Aorta (tissue), 5 donors: ENCODE measurements at regions not wholly inside any gene's neighbourhood (a gene's known extent, or its start where the extent isn't known, plus 50 kb on each side); places are given as distances from the start of the nearest gene placed in this dataset.

ENCODE experiments used
- ATAC-seq: fragments of 200-7000 bp; cut with Tn5 transposase; one replicate; pipeline ENCODE4 v1.9.1; 2022; ENCODE audit warnings: moderate library complexity; ENCODE audit not compliant: low FRiP score
- DNase-seq, 2 donors: peaks; one replicate each; pipeline ENCODE4 v3.0.0-alpha.2; 2020
- H3K27ac ChIP-seq, 2 donors: one replicate each; pipeline ENCODE4 v1.5.1; 2013; ENCODE audit warnings: low read length in 2 of 2, mild to moderate bottlenecking in 2 of 2, moderate library complexity in 2 of 2, control low read depth in 1 of 2, inconsistent platforms in 1 of 2, low read depth in 1 of 2
- H3K27me3 ChIP-seq, 2 donors: one replicate each; pipeline ENCODE4 v1.6.1; 2013; ENCODE audit warnings: control low read depth in 1 of 2, low read length in 1 of 2, mild to moderate bottlenecking in 1 of 2, moderate library complexity in 1 of 2; ENCODE audit not compliant: insufficient read depth in 2 of 2, control insufficient read depth in 1 of 2
- H3K36me3 ChIP-seq, 2 donors: one replicate each; pipeline ENCODE4 v1.6.1; 2013; ENCODE audit warnings: control low read depth in 1 of 2, low read length in 1 of 2, mild to moderate bottlenecking in 1 of 2; ENCODE audit not compliant: insufficient read depth in 2 of 2, control insufficient read depth in 1 of 2
- H3K4me1 ChIP-seq, 2 donors: one replicate each; pipeline ENCODE4 v1.6.1; 2013; ENCODE audit warnings: low read length in 2 of 2, control low read depth in 1 of 2, mild to moderate bottlenecking in 1 of 2, moderate library complexity in 1 of 2; ENCODE audit not compliant: insufficient read depth in 2 of 2, control insufficient read depth in 1 of 2
- H3K4me3 ChIP-seq, 2 donors: one replicate each; pipeline ENCODE4 v1.5.1; 2013; ENCODE audit warnings: low read length in 2 of 2, control low read depth in 1 of 2, mild to moderate bottlenecking in 1 of 2
- H3K9me3 ChIP-seq: one replicate; pipeline ENCODE4 v1.6.1; 2013; ENCODE audit warnings: mild to moderate bottlenecking, low read length; ENCODE audit not compliant: control insufficient read depth
- WGBS, 2 donors: extraction: QIAGEN DNeasy Blood & Tissue Kit; methylation state at CpG; one replicate each; pipeline ENCODE4 v1.1.7; 2013; 5-methylcytosine and 5-hydroxymethylcytosine counted together
- intact Hi-C, 2 donors: fragments of 100-400 bp; cut with DNase I; formaldehyde crosslinking; loops; one replicate each; pipeline versions ENCODE4 v1.14.2 to v1.15.0; 2022
- donor health status: healthy with polysubstance abuse.
- donor health status: Bipolar disorder and iron deficiency.
- donor health status: DM: no; HTN: no; CAD: no.
- donor health status: DM: no; HTN: no; CAD: no.
- donor health status: DM: yes; HTN: yes; CAD: no.

DNA sequence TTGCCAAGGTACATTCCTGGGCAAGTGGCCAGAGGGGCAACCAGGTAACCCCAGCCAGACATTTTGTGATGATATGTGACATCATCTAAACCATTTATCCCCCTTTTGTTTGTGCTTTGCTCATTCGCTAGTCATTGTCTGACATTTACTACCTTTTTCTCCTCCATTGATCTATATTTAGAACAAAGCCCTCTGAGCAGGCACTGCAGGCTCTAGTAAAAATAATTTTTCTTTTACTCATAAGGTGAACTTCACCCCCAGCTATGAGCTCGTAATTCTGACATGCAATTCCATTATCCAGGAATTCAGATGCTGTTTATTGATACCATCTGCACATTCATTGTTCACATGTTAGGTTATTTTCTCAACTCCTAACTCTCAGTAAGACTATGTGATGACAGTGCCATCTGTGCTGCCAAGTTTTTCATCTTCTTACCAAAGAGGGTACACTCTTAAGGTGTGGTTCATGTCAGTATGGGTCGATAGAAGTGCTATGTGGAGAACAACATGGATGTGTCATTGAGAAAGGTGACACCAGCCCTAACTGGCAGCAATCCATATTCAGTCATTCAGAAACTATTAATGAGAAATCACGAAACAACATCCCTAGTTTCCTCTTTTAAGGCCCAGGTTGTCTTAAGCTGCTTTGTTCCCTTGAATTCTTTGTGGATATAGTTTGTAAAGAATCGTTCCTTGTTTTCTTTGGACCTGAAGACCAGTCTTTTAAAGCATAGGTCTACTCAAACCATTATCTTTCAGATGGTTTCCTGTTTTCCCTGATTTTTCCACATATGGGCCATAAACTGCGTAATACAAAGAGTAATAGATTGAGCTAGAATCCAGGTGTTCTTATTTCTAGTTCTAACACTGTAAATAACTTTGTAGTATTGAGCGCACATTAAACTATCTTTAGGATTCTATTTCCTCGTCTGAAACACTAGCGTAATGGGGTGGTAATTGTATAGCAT is 978.1 kb upstream of the CDH2 start:
- Histone ChIP-seq H3K27me3 (no peaks in the 10 kb centered on the region), H3K4me3 (no peak overlapping the region), H3K27ac (no peak overlapping the region), H3K4me1 (peaks cover 0 to 1% of the 10 kb centered on the region in 2 donors), H3K36me3 (no peaks in the 10 kb centered on the region), H3K9me3 (no peaks in the 10 kb centered on the region)
- intact Hi-C loops, result no loop called here
- WGBS, 2 donors, result 67 to 73% methylated on average over 9 of the region's 9 CpGs
- DNase-seq, result no peak
- ATAC-seq, result no peak

DNA sequence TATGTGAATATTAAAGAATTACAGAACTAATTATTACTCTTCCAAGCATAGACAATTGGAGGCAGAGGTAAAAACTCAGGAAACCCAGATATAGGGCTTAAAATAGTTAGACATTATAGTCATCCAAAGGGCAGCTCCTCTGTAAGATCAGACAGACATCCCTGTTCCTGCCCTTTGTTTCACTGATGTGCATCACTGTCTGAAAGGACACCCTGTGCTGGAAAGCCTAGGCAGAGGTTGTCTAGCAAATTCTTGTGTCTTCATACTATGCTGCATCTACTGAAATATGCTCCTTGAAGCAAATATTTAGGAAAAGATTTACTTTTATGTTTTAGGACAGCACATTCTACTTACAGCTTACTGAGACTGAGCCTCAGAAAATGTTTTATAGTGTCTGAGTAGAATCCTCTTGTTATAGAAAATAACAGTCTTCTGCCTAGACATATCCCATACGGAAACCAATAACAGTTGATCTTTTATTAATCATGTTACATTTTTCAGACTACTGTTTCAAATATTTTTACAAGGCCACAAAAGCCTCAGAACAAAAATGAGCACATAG is 977.3 kb upstream of the CDH2 start:
- intact Hi-C loops, result no loop called here
- peaks cover 0 to 1% of the 10 kb centered on the region in 2 donors for H3K4me1 ChIP-seq
- no peaks in the 10 kb centered on the region for H3K27me3 ChIP-seq
- WGBS, 2 donors, result 58 to 62% methylated on average over 1 of the region's 1 CpG
- DNase-seq (no peak), ATAC-seq (no peak)
- H3K9me3 ChIP-seq, result no peaks in the 10 kb centered on the region
- H3K27ac ChIP-seq, result no peak overlapping the region
- H3K4me3 ChIP-seq, result no peak overlapping the region
- no peaks in the 10 kb centered on the region for H3K36me3 ChIP-seq

DNA sequence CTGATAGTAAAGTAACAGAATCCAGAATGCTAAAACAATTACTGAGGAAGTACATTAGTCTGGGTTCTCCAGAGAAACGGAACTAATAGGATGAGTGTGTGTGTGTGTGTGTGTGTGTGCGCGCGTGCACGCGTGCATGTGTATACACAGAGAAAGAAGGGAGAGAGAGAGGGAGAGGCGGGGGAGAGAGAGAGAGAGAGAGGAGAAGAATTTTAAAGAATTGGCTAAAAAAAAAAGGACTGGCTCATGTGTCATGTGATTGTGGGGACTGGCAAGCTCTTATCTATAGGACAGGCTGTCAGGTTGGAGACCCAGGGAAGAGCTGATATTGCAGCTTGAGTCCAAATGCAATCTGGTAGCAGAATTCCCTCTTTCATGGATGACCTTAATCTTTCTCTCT is 976.2 kb upstream of the CDH2 start:
- Histone ChIP-seq H3K27ac (no peak overlapping the region), H3K36me3 (no peaks in the 10 kb centered on the region), H3K4me3 (no peak overlapping the region), H3K27me3 (no peaks in the 10 kb centered on the region), H3K4me1 (peaks cover 0 to 1% of the 10 kb centered on the region in 2 donors), H3K9me3 (no peaks in the 10 kb centered on the region)
- ATAC-seq (no peak), DNase-seq (no peak)
- WGBS, 2 donors, result 77 to 94% methylated on average over 7 of the region's 7 CpGs
- intact Hi-C loops, result no loop called here

DNA sequence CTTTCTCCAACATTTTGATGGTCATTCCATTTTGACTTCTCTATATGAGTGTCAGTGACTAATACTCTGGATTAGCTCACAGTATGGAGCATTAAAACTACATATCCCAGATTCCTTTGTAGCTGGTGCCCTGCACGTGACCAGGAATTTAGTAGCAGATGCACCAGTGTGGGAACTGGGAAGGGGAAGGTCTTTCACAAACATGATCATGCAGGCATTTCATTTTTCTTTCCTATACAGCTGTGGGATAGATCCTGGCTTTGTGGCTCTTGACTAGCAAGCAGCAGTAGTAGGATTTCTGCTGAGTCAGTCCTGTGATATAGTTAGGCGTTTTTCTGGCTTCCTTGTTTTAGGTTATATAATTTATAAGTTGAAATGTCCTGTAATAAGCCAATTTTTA is 971.0 kb upstream of the CDH2 start:
- no peak for DNase-seq
- Histone ChIP-seq H3K4me1 (no peaks in the 10 kb centered on the region), H3K27me3 (no peaks in the 10 kb centered on the region), H3K27ac (no peak overlapping the region), H3K4me3 (no peak overlapping the region), H3K36me3 (no peaks in the 10 kb centered on the region), H3K9me3 (no peaks in the 10 kb centered on the region)
- intact Hi-C loops, result no loop called here
- ATAC-seq, result no peak
- WGBS, 2 donors, result 19% methylated on average over 2 of the region's 2 CpGs

DNA sequence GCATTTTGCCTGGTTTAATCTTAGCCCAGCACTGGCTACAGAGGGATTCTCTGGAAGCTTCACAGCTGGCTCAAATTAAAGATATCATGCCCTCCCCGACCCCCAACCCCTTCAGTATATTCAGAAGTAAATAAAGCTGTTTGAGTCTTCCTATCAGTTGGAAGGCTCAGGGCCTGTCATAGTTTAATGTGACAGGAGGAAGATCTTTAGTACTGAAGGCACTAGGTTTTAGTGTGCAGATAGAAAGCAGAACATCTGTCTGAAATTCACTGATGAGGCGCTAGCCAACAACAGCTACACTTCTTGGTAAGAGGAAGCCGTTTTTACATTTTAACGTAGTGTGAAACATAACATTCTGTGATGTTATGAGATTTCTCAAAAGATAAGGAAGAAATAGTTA is 969.1 kb upstream of the CDH2 start:
- intact Hi-C loops, result no loop called here
- ATAC-seq (no peak), DNase-seq (no peak)
- Histone ChIP-seq H3K36me3 (no peaks in the 10 kb centered on the region), H3K4me3 (no peak overlapping the region), H3K9me3 (no peaks in the 10 kb centered on the region), H3K27ac (no peak overlapping the region), H3K4me1 (no peaks in the 10 kb centered on the region), H3K27me3 (no peaks in the 10 kb centered on the region)
- 56 to 67% methylated on average over 4 of the region's 4 CpGs for WGBS, 2 donors

DNA sequence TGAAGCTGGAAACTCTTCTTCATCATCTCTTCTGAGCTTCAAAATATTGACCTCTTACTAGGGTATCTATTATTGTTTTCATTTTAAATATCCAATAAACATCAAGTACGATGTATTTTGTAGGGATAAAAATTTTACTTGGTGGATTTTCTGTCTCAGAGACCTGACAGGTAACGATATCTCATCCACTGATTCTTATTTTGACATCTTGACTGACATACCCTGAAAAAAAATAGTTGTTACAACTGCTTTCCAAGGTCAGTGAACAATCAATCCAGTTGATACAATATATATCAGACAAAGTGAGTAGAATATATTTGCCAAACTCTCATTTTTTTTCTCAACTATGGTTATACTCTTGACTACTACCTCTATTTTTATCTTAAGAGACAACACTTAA is 963.7 kb upstream of the CDH2 start:
- ATAC-seq, result no peak
- Histone ChIP-seq H3K36me3 (no peaks in the 10 kb centered on the region), H3K4me3 (no peak overlapping the region), H3K27ac (no peak overlapping the region), H3K4me1 (no peaks in the 10 kb centered on the region), H3K27me3 (no peaks in the 10 kb centered on the region), H3K9me3 (no peaks in the 10 kb centered on the region)
- intact Hi-C loops, result no loop called here
- 90 to 94% methylated on average over 2 of the region's 2 CpGs for WGBS, 2 donors
- no peak for DNase-seq

DNA sequence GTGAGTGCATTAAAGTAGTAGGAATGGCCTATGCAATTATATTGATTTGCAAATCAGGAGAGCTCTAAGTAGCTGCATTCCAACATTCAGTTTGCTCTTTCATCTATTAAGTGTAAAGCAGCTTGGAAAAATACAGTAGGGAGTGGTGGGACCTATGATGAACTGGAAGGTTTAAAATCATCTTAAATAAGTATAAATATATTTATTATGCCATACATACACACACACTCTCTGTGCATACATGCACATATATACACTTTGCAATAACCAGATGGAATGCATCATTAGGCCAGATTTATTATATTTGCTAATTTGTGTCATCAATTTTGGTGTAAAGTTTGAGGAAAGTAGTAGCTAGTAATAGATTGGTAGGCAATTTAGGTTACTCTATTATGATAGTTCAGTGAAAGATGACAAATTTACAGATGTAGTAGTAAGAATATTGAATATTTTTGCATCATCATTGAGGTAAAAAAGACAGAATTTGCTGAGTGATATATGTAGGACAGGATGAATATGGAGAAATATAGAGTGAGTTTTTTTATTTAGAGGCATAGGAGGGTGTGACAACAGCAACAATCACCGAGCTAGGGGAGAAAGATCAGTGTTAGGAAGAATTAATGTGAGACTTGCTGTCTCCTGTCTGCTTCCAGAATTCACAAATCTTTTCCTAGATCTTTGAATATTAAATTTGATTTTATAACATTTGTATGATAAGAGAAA is 961.0 kb upstream of the CDH2 start:
- Histone ChIP-seq H3K27ac (no peak overlapping the region), H3K4me1 (no peaks in the 10 kb centered on the region), H3K27me3 (no peaks in the 10 kb centered on the region), H3K36me3 (no peaks in the 10 kb centered on the region), H3K4me3 (no peak overlapping the region), H3K9me3 (no peaks in the 10 kb centered on the region)
- DNase-seq, result no peak
- 89 to 91% methylated on average over 1 of the region's 1 CpG for WGBS, 2 donors
- ATAC-seq, result no peak
- intact Hi-C loops, result no loop called here

DNA sequence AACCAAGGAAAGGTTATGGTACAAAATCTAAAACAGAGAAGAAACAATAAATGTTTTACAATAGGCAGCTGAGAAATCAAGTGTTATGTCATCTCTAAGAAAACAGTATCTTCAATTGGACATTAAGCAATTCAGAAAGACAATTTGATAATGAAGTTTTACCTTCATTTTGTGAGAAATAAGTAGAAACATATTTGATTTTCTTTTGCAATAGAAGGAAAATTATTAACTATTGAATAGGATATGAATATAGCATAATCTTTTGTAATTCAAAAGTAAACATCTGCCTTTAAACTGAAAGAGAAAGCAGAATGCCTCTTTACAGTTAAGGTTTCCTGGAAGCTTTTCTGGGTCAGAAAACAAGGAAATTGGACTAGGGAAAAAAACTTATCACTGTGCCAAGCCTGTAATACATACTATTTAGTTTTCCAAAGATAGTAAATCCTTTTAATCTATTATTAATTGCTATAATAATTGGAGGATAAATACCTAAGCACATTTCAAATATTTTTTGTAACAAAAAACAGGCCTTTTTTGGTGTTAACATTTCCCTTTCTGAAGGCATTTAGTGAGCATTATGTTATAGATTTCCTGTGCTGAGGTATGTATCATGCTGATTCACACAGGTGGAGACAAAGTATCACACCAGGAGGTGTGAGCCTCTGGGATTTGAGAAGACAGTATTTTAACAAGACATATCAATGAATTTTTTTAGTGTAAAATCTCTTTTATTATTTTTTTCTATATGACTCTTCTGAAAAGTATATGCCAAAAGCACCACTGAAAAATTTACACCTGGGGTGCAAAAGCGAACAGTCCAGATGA is 947.0 kb upstream of the CDH2 start:
- ATAC-seq, result no peak
- intact Hi-C loops, result no loop called here
- Histone ChIP-seq H3K4me1 (no peaks in the 10 kb centered on the region), H3K27me3 (no peaks in the 10 kb centered on the region), H3K9me3 (no peaks in the 10 kb centered on the region), H3K36me3 (no peaks in the 10 kb centered on the region), H3K4me3 (no peak overlapping the region), H3K27ac (no peak overlapping the region)
- DNase-seq, result no peak
- WGBS, 2 donors, result 96 to 98% methylated on average over 1 of the region's 1 CpG
